ENCODE measurements at regions not wholly inside any gene's neighbourhood (a gene's known extent, or its start where the extent isn't known, plus 50 kb on each side); places are given as distances from the start of the nearest gene placed in this dataset.
A peak's percentile ranks its signal among the peaks of the same experiment; 100 is the strongest.

DNA sequence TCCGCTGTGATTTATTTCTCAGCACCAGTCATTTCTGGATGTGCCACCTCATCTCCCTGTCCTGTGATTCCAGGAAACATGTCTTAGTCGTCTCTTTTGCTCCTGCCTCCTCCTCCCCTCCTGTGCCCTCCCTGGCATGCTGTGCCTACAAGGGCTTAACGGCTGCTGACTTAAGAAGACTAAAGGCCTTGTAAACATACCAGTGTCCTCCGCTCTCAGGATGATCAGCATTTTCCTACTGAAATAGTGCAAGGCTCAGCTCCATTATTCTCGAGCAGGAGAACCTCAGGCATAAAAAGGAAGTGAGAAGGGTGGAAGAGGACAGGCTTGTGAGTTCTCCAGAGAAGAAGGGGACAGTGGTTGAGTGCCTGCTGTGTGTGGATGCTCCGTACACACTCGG is 61.6 kb upstream of the RUNX3 start:
- no peaks in the 10 kb centered on the region for H3K36me3 ChIP-seq (ENCODE audit: control insufficient read depth, insufficient read depth, low read length)
- no peak overlapping the region for H2BK5ac ChIP-seq (ENCODE audit: low read length)
- H3K56ac ChIP-seq (ENCODE audit: low read length), result no peak overlapping the region
- no peak for DNase-seq
- no peak overlapping the region for H2AK5ac ChIP-seq (ENCODE audit: low read length)
- H3K4me1 ChIP-seq (ENCODE audit: control insufficient read depth, low read depth, low read length), result no peaks in the 10 kb centered on the region
- no peak overlapping the region for H3K27ac ChIP-seq (ENCODE audit: low read depth, low read length)
- no peaks in the 10 kb centered on the region for H3K27me3 ChIP-seq (ENCODE audit: insufficient read depth, low read length, poor library complexity)
- no CpG with 5 or more reads among the region's 7 CpGs for WGBS (ENCODE audit: extremely low coverage, insufficient coverage, low lambda C conversion rate)
- no peak overlapping the region for H3K4ac ChIP-seq (ENCODE audit: low read depth, low read length)
- H2BK120ac ChIP-seq (ENCODE audit: low read depth, low read length), result no peak overlapping the region
- no peak overlapping the region for H3K4me3 ChIP-seq (ENCODE audit: low read length)
- no peak overlapping the region for H3K4me2 ChIP-seq (ENCODE audit: low read length)
- H3K9ac ChIP-seq (ENCODE audit: low read length), result no peak overlapping the region
- no peak overlapping the region for H3K18ac ChIP-seq (ENCODE audit: low read length)
- no peak overlapping the region for H4K8ac ChIP-seq (ENCODE audit: low read depth, low read length)
- H3K79me2 ChIP-seq (ENCODE audit: control insufficient read depth, insufficient read depth, low read length), result no peaks in the 10 kb centered on the region
- no peaks in the 10 kb centered on the region for H3K79me1 ChIP-seq (ENCODE audit: low read length)
- no peak overlapping the region for H3K23ac ChIP-seq (ENCODE audit: low read length)
- no peak overlapping the region for H2BK15ac ChIP-seq (replicated peaks; ENCODE audit: low read depth)
- H4K5ac ChIP-seq (ENCODE audit: low read length), result no peak overlapping the region

DNA sequence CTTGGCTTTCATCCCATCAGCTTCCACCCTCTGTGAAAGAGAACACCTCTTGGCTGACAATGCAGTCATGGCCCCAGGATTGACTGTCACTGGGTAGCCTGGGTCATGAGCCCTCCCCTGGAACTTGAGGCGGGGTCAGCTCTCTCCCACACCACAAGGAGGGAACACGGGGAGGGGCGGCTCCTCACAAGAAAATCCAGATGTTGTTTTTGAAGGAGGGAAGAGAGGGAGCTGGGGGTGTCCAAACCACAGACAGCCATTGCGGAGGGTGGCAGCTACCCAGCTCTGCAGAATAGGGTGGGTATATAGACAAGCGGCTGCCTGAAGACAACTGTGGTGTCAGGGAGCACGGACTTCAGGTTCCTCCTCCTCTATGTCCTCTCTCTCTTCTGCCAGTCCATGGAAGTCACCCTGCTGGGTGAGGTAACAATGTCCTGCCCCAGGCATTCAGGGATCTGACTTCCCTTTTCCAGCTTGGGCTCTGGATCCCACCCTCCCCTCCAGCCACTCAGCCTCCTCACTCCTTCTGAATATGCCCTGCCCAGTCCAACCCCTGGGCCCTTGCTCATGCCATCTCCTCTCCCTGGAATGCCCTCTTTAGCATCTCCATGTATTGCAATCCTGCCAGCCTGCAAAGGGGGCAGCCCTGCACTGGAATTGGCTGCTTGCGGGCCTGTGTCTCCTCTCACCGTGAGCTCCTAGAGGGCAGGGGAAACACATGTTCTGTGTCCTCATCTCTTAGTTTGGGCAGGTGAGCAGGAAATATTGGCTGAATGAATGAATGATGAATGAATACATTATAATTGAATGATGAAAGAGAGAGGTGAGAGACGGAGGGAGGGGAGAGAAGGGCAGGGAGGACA is 60.9 kb upstream of the RUNX3 start:
- Histone ChIP-seq H4K5ac (ENCODE audit: low read length) (no peak overlapping the region), H3K4me2 (ENCODE audit: low read length) (no peak overlapping the region), H3K27ac (ENCODE audit: low read depth, low read length) (no peak overlapping the region), H2BK5ac (ENCODE audit: low read length) (no peak overlapping the region), H3K4me1 (ENCODE audit: control insufficient read depth, low read depth, low read length) (no peaks in the 10 kb centered on the region), H3K79me1 (ENCODE audit: low read length) (no peaks in the 10 kb centered on the region), H3K27me3 (ENCODE audit: insufficient read depth, low read length, poor library complexity) (no peaks in the 10 kb centered on the region), H3K9ac (ENCODE audit: low read length) (no peak overlapping the region), H2AK5ac (ENCODE audit: low read length) (no peak overlapping the region), H3K56ac (ENCODE audit: low read length) (no peak overlapping the region), H3K4ac (ENCODE audit: low read depth, low read length) (no peak overlapping the region), H2BK120ac (ENCODE audit: low read depth, low read length) (no peak overlapping the region), H3K4me3 (ENCODE audit: low read length) (no peak overlapping the region), H4K8ac (ENCODE audit: low read depth, low read length) (no peak overlapping the region), H3K79me2 (ENCODE audit: control insufficient read depth, insufficient read depth, low read length) (no peaks in the 10 kb centered on the region), H3K36me3 (ENCODE audit: control insufficient read depth, insufficient read depth, low read length) (no peaks in the 10 kb centered on the region), H3K18ac (ENCODE audit: low read length) (no peak overlapping the region), H2BK15ac (replicated peaks; ENCODE audit: low read depth) (no peak overlapping the region), H3K23ac (ENCODE audit: low read length) (no peak overlapping the region)
- 100% methylated on average over 1 of the region's 9 CpGs for WGBS (ENCODE audit: extremely low coverage, insufficient coverage, low lambda C conversion rate)
- DNase-seq, result peak; percentile 51

DNA sequence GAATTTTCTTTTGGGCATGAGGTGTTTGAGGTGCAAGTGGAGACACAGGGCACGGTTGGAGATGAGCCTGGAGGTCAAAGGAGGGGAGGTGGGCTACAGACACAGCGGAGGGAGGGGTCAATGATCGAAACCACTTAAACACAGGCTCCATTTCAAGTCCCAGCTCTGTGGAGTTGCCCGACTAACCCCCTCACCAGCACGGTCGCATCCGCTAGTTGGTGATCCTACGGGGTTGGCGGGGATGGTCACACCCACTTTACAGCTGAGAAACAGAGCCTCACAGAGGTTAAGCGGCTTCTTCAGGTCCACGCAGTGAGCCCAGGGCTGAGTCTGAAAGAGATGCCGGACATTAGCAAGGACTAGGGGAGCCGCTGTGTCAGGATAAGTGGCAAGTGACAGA is 60.1 kb upstream of the RUNX3 start:
- no peak overlapping the region for H3K9ac ChIP-seq (ENCODE audit: low read length)
- H2AK5ac ChIP-seq (ENCODE audit: low read length), result no peak overlapping the region
- H3K4ac ChIP-seq (ENCODE audit: low read depth, low read length), result no peak overlapping the region
- H3K79me1 ChIP-seq (ENCODE audit: low read length), result no peaks in the 10 kb centered on the region
- H4K8ac ChIP-seq (ENCODE audit: low read depth, low read length), result no peak overlapping the region
- H3K23ac ChIP-seq (ENCODE audit: low read length), result no peak overlapping the region
- no peak overlapping the region for H4K5ac ChIP-seq (ENCODE audit: low read length)
- H3K4me2 ChIP-seq (ENCODE audit: low read length), result no peak overlapping the region
- no peaks in the 10 kb centered on the region for H3K79me2 ChIP-seq (ENCODE audit: control insufficient read depth, insufficient read depth, low read length)
- H3K18ac ChIP-seq (ENCODE audit: low read length), result no peak overlapping the region
- H2BK15ac ChIP-seq (replicated peaks; ENCODE audit: low read depth), result no peak overlapping the region
- no peak for DNase-seq
- no peak overlapping the region for H3K27ac ChIP-seq (ENCODE audit: low read depth, low read length)
- H3K4me1 ChIP-seq (ENCODE audit: control insufficient read depth, low read depth, low read length), result no peaks in the 10 kb centered on the region
- H3K56ac ChIP-seq (ENCODE audit: low read length), result no peak overlapping the region
- H2BK5ac ChIP-seq (ENCODE audit: low read length), result no peak overlapping the region
- no peak overlapping the region for H3K4me3 ChIP-seq (ENCODE audit: low read length)
- no peaks in the 10 kb centered on the region for H3K27me3 ChIP-seq (ENCODE audit: insufficient read depth, low read length, poor library complexity)
- H2BK120ac ChIP-seq (ENCODE audit: low read depth, low read length), result no peak overlapping the region
- no CpG with 5 or more reads among the region's 13 CpGs for WGBS (ENCODE audit: extremely low coverage, insufficient coverage, low lambda C conversion rate)
- H3K36me3 ChIP-seq (ENCODE audit: control insufficient read depth, insufficient read depth, low read length), result no peaks in the 10 kb centered on the region

DNA sequence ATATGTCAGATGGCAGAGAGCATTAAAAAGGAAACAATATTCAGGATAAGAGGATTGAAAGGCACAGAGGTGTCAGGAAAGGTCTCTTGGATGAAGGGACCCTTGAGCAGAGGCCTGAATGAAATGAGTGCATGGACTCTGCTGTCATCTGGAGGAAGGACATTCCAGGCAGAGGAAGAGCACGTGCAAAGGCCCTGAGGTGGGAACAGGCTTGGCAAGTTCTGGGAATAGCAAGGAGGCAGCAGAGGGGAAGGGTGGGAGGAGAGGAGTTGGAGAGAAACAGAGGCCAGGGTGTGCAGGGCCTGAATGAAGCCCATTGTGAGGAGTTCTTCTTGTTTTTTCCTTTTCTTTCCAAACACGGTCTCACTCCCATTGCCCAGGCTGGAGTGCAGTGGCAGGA is 59.0 kb upstream of the RUNX3 start:
- no peak overlapping the region for H3K56ac ChIP-seq (ENCODE audit: low read length)
- no peak overlapping the region for H3K4me3 ChIP-seq (ENCODE audit: low read length)
- peaks cover 8% of the 10 kb centered on the region for H3K4me1 ChIP-seq (ENCODE audit: control insufficient read depth, low read depth, low read length)
- H3K79me1 ChIP-seq (ENCODE audit: low read length), result no peaks in the 10 kb centered on the region
- no peak overlapping the region for H2BK5ac ChIP-seq (ENCODE audit: low read length)
- H3K36me3 ChIP-seq (ENCODE audit: control insufficient read depth, insufficient read depth, low read length), result no peaks in the 10 kb centered on the region
- H4K5ac ChIP-seq (ENCODE audit: low read length), result no peak overlapping the region
- DNase-seq, result no peak
- no peak overlapping the region for H3K4me2 ChIP-seq (ENCODE audit: low read length)
- no CpG with 5 or more reads among the region's 2 CpGs for WGBS (ENCODE audit: extremely low coverage, insufficient coverage, low lambda C conversion rate)
- H3K9ac ChIP-seq (ENCODE audit: low read length), result no peak overlapping the region
- H2BK120ac ChIP-seq (ENCODE audit: low read depth, low read length), result no peak overlapping the region
- H3K18ac ChIP-seq (ENCODE audit: low read length), result no peak overlapping the region
- H3K4ac ChIP-seq (ENCODE audit: low read depth, low read length), result no peak overlapping the region
- H2BK15ac ChIP-seq (replicated peaks; ENCODE audit: low read depth), result no peak overlapping the region
- no peak overlapping the region for H4K8ac ChIP-seq (ENCODE audit: low read depth, low read length)
- no peak overlapping the region for H2AK5ac ChIP-seq (ENCODE audit: low read length)
- no peak overlapping the region for H3K27ac ChIP-seq (ENCODE audit: low read depth, low read length)
- no peaks in the 10 kb centered on the region for H3K27me3 ChIP-seq (ENCODE audit: insufficient read depth, low read length, poor library complexity)
- H3K79me2 ChIP-seq (ENCODE audit: control insufficient read depth, insufficient read depth, low read length), result no peaks in the 10 kb centered on the region
- H3K23ac ChIP-seq (ENCODE audit: low read length), result no peak overlapping the region

DNA sequence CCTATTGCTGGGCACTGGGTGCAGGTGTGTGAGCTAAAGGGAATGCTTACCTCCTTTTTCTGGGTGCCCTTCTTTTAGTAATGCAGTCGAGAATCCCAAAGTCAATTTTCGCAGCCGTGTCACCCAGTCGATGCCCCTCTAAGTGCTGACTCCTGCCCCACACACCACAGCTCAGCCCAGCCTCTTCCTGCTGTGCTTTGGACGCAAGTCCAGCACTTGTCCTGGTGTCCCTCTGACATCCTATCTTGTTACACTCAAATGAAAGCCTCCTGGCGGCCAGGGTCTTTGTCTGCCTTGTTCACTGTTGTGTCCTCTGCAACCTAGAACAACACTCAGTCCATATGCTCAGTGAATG is 58.5 kb upstream of the RUNX3 start:
- Histone ChIP-seq H3K27me3 (ENCODE audit: insufficient read depth, low read length, poor library complexity) (no peaks in the 10 kb centered on the region), H3K27ac (ENCODE audit: low read depth, low read length) (no peak overlapping the region), H4K8ac (ENCODE audit: low read depth, low read length) (no peak overlapping the region), H3K4me1 (ENCODE audit: control insufficient read depth, low read depth, low read length) (peaks cover 8% of the 10 kb centered on the region), H2BK5ac (ENCODE audit: low read length) (no peak overlapping the region), H4K5ac (ENCODE audit: low read length) (no peak overlapping the region), H3K36me3 (ENCODE audit: control insufficient read depth, insufficient read depth, low read length) (no peaks in the 10 kb centered on the region), H3K4me2 (ENCODE audit: low read length) (no peak overlapping the region), H3K4ac (ENCODE audit: low read depth, low read length) (no peak overlapping the region), H3K4me3 (ENCODE audit: low read length) (no peak overlapping the region), H2BK120ac (ENCODE audit: low read depth, low read length) (no peak overlapping the region), H3K9ac (ENCODE audit: low read length) (no peak overlapping the region), H3K56ac (ENCODE audit: low read length) (no peak overlapping the region), H2AK5ac (ENCODE audit: low read length) (no peak overlapping the region), H3K23ac (ENCODE audit: low read length) (no peak overlapping the region), H3K79me1 (ENCODE audit: low read length) (no peaks in the 10 kb centered on the region), H2BK15ac (replicated peaks; ENCODE audit: low read depth) (no peak overlapping the region), H3K79me2 (ENCODE audit: control insufficient read depth, insufficient read depth, low read length) (no peaks in the 10 kb centered on the region), H3K18ac (ENCODE audit: low read length) (no peak overlapping the region)
- no CpG with 5 or more reads among the region's 6 CpGs for WGBS (ENCODE audit: extremely low coverage, insufficient coverage, low lambda C conversion rate)
- DNase-seq, result no peak
